NCI-H2081 (cell line): ENCODE measurements at regions not wholly inside any gene's neighbourhood (a gene's known extent, or its start where the extent isn't known, plus 50 kb on each side); places are given as distances from the start of the nearest gene placed in this dataset.

Experiments
- DNase-seq, 2 experiments: peaks; one replicate each; lab custom pipeline; 2025; lab: John Stamatoyannopoulos, UW

DNA sequence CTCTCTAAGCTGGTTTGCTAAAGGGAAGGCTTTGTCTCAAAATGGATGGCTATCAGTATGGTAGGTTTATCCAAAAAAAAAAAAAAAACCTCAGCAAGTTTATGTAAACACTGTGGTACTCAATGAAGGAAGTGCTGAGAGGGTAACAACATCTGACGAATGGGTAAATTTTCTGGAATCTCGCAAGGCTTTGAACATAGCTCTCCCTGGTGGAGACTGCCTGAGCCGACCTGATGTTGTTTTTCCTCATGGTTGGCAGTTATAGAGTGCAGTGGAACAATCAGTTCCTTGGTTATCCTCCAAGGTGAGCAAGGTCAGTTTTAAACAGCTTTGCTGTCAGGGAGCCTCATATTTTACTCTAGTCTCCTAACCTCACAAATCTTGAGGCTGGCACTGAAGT is 94.6 kb downstream of the ZPLD1 start:
- DNase-seq, result peak; percentile 18 to 66

GRCh38 chr3:102530415-102531181 is 95.8 kb downstream of the ZPLD1 start:
- no peak for DNase-seq

DNA sequence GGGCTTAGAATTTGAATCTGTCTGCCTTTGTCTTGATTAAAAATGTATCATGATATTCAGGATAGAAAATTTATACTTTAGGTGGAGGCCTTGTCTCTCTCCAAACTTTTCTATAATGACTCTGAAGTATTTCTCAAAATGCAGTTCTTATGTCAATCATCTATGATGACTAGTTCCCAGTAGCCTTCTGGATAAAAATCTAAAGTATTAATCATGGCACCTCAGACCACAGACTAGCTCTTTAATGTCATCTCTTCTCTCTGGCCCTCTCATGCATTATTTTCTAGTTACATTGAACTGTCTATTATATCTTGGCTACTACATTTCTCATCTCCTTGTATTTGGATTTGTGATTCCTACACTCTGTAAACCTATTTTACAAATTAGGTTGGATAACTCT is 96.9 kb downstream of the ZPLD1 start:
- no peak for DNase-seq

- DNase-seq, result no peak
These were observed 98.1 kb downstream of the ZPLD1 start for GRCh38 chr3:102532901-102533300.

GRCh38 chr3:102533784-102534183 is 99.0 kb downstream of the ZPLD1 start:
- no peak for DNase-seq

DNA sequence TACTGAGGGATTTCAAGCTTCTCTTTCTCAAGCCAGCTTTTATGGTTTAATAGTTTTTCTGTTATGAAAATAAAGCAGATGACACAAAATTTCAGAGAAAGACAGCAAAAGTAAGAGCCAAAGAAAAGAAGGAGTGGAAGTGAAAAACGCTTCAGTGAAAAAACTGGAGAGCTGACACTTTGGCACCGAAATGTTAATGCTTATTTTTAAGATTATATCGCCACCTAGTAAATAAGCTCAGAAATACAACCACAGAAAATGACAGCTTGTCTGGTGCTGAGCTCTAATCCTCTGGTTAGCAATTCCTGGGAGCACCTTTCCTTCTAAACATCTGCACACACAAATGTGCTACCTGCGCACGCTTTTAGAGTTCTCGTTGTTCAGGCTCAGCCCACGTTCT is 101.6 kb downstream of the ZPLD1 start:
- DNase-seq, result peak; percentile 58 to 74

GRCh38 chr3:102537123-102537522 is 102.3 kb downstream of the ZPLD1 start:
- DNase-seq, result no peak

DNA sequence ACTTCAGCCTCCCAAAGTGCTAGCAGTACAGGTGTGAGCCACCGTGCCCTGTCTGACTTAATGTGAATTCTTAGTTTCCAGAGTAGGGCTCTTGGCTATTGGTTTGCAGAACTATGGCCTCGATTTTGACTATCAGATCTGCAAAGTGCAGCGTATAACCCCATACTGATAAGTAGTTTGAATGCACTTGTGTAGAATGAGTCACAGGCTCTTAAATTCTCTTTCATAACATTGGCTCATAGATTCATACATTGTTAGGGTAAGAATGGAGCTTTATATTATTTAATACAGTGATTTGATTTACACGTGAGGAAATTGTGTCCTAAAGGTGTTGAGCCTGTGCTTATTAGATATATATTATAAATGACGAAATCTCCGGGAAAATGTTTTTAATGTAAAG is 109.9 kb downstream of the ZPLD1 start:
- no peak for DNase-seq

- no peak for DNase-seq
These were observed 110.5 kb downstream of the ZPLD1 start for GRCh38 chr3:102545276-102545675.

- DNase-seq, result no peak
These were observed 119.1 kb downstream of the ZPLD1 start for GRCh38 chr3:102553876-102554275.

DNA sequence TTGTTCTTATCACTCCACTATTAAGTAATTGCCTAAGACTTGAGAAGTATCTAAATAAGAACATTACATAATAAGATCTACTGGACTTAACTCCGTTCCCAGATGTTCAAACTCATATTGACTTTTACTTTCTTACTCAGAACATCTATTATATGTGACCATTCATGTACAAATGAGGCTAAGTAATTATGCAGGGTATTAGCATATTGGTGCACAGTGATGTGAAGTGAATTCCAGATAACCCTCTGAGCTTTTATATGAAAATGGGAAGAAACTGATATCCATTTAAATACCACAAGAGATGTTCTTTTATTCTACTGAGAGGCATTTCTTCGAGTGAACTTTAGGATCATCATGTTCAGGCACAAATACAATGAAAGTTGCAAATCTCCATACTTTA is 135.7 kb downstream of the ZPLD1 start:
- DNase-seq, result no peak

DNA sequence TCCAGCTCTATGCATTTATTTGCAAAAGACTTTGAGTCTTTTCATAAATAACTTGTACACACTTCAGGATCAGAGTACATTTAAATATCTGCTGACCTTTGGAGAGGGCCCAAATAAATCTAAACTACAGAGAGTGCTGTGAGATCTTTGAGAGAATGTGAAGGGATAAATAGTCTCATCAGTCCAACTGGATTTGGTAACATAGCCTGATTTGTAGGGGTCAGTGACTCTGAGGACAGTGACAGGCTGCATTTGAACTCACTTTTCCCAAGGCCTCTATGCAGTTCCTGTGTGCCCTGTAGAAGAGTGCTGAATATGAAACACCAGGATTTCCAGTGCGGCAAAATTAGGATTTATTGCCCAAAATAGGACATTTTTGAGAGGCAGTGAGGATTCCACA is 136.2 kb downstream of the ZPLD1 start:
- DNase-seq, result no peak

GRCh38 chr3:102571720-102572384 is 137.0 kb downstream of the ZPLD1 start:
- DNase-seq, result no peak

DNA sequence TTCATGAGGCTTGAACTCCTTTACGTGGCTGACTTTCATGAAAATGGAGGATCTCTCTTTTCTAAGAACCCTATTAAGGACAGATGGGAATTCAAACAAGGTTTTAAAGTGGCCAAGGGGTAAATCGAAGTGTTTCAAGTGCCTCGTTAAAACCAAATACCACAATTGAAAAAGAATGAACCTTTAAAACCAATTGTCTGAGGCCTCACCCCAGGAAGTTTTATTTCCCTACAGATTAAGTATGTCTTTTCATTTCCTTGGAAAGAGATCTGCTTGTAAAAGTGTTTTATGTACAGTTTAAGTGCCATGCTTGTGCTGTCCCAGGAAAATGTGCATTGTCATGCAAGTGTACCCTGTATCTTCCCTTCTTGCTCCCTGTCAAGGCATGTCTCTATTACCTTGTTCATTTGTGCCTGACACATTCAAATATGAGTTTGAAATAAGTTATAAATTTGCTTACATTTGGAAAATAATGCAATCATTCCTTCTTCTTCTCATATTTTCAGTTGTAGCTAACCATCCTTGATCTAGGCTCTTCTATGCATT is 138.7 kb downstream of the ZPLD1 start:
- no peak for DNase-seq

- DNase-seq, result no peak
These were observed 139.5 kb downstream of the ZPLD1 start for GRCh38 chr3:102574355-102574754.

GRCh38 chr3:102576651-102577050 is 141.8 kb downstream of the ZPLD1 start:
- DNase-seq, result no peak

DNA sequence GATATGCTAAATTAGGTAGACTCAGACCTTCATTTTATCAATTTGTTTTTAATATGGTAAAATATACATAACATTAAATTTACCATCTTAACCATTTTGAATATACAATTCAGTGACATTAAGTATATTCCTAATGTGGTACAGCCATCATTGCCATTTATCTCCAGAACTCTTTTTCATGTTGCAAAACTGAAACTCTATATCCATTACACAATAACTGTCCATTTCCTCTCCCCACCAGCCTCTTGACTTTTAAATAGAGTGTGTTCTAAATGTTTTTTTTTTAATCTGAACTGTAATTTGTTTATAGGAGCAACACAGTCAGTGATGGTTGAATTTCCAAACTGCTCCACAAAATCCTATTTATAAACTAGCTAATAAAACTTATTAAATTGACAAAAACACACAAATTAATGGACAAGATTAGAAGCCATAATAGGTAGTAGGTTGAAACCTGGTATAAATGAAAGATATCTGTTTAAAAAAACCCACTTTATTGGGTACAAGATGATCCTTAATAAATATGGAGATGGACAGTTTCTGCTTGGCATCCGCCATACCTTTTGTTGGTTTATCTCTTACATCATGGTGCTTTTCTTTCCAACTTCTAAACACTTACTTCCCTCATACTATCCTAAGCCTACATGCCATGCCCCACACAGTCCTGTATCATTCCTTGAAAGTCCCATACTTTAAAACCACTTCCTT is 142.4 kb downstream of the ZPLD1 start:
- no peak for DNase-seq

- no peak for DNase-seq
These were observed 145.9 kb downstream of the ZPLD1 start for GRCh38 chr3:102580760-102581159.

GRCh38 chr3:102586485-102586884 is 151.7 kb downstream of the ZPLD1 start:
- no peak for DNase-seq

DNA sequence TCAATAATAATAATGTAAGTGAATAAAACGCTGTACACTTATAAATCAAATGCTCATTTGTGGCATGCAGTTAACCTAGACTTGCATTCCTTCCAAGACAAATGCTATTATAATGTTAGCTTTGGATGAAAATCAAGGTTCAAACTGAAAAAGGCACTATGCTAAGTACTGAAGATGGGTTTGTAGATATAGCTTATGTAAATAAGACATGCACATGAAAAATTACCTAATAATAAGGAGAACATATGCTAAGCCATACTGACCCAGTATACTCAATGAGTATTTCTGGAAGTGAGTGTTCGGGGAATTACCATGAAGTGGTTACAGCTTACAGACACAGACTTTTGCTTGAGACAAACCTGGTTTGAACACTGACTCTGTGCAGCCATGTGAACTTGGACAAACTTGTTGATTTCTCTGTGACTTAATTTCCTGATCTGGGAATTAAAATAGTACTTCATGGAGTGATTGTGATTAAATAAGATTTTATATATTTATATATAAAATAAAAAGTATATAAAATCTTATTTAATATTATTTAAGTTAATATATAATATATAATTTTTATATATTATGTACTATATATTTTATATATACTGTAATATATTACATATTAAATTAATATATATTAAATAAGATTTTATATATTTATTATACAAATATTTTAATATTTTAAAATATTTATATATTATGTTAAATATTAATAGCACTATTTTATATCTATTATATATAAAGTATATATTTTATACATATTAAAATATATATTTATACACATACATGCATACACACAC is 159.2 kb downstream of the ZPLD1 start:
- no peak for DNase-seq

GRCh38 chr3:102595057-102595456 is 160.2 kb downstream of the ZPLD1 start:
- no peak for DNase-seq
